ENCODE measurements at regions not wholly inside any gene's neighbourhood (a gene's known extent, or its start where the extent isn't known, plus 50 kb on each side); places are given as distances from the start of the nearest gene placed in this dataset.

- no peak for TF ChIP-seq REST (IDR thresholded peaks at IDR 0.05; ENCODE audit: insufficient read depth in 1 of 2, low read depth in 2 of 2, low read length in 2 of 2)
- TF ChIP-seq TAF1 (IDR thresholded peaks at IDR 0.05; ENCODE audit: borderline replicate concordance, insufficient read depth, low read length), result no peak
- TF ChIP-seq POLR2AphosphoS5 (IDR thresholded peaks at IDR 0.05; ENCODE audit: low read depth, low read length), result no peak
- no peak for TF ChIP-seq FOXP2 (optimal IDR thresholded peaks at IDR 0.05; ENCODE audit: borderline replicate concordance, extremely low read depth, extremely low read length, insufficient read depth)
- TF ChIP-seq SIN3A (IDR thresholded peaks at IDR 0.05; ENCODE audit: borderline replicate concordance, insufficient read depth, low read length), result no peak
Measured at GRCh38 chr4:138953961-138954371, 61.6 kb upstream of the NOCT start.

- TF ChIP-seq TAF1 (IDR thresholded peaks at IDR 0.05; ENCODE audit: borderline replicate concordance, insufficient read depth, low read length) (no peak), FOXP2 (optimal IDR thresholded peaks at IDR 0.05; ENCODE audit: borderline replicate concordance, extremely low read depth, extremely low read length, insufficient read depth) (no peak), POLR2AphosphoS5 (IDR thresholded peaks at IDR 0.05; ENCODE audit: low read depth, low read length) (no peak), SIN3A (IDR thresholded peaks at IDR 0.05; ENCODE audit: borderline replicate concordance, insufficient read depth, low read length) (no peak), REST (IDR thresholded peaks at IDR 0.05; ENCODE audit: insufficient read depth in 1 of 2, low read depth in 2 of 2, low read length in 2 of 2) (no peak)
Measured at GRCh38 chr4:138952411-138952810, 63.2 kb upstream of the NOCT start.

GRCh38 chr4:138951764-138952163 is 63.8 kb upstream of the NOCT start:
- TF ChIP-seq REST (IDR thresholded peaks at IDR 0.05; ENCODE audit: insufficient read depth in 1 of 2, low read depth in 2 of 2, low read length in 2 of 2) (no peak), TAF1 (IDR thresholded peaks at IDR 0.05; ENCODE audit: borderline replicate concordance, insufficient read depth, low read length) (no peak), POLR2AphosphoS5 (IDR thresholded peaks at IDR 0.05; ENCODE audit: low read depth, low read length) (no peak), FOXP2 (optimal IDR thresholded peaks at IDR 0.05; ENCODE audit: borderline replicate concordance, extremely low read depth, extremely low read length, insufficient read depth) (no peak), SIN3A (IDR thresholded peaks at IDR 0.05; ENCODE audit: borderline replicate concordance, insufficient read depth, low read length) (no peak)

- no peak for TF ChIP-seq POLR2AphosphoS5 (IDR thresholded peaks at IDR 0.05; ENCODE audit: low read depth, low read length)
- TF ChIP-seq SIN3A (IDR thresholded peaks at IDR 0.05; ENCODE audit: borderline replicate concordance, insufficient read depth, low read length), result no peak
- TF ChIP-seq TAF1 (IDR thresholded peaks at IDR 0.05; ENCODE audit: borderline replicate concordance, insufficient read depth, low read length), result no peak
- no peak for TF ChIP-seq FOXP2 (optimal IDR thresholded peaks at IDR 0.05; ENCODE audit: borderline replicate concordance, extremely low read depth, extremely low read length, insufficient read depth)
- TF ChIP-seq REST (IDR thresholded peaks at IDR 0.05; ENCODE audit: insufficient read depth in 1 of 2, low read depth in 2 of 2, low read length in 2 of 2), result no peak
Measured at GRCh38 chr4:138949866-138950265, 65.7 kb upstream of the NOCT start.

GRCh38 chr4:138948918-138949317 is 66.7 kb upstream of the NOCT start:
- TF ChIP-seq FOXP2 (optimal IDR thresholded peaks at IDR 0.05; ENCODE audit: borderline replicate concordance, extremely low read depth, extremely low read length, insufficient read depth) (no peak), TAF1 (IDR thresholded peaks at IDR 0.05; ENCODE audit: borderline replicate concordance, insufficient read depth, low read length) (no peak), POLR2AphosphoS5 (IDR thresholded peaks at IDR 0.05; ENCODE audit: low read depth, low read length) (no peak), SIN3A (IDR thresholded peaks at IDR 0.05; ENCODE audit: borderline replicate concordance, insufficient read depth, low read length) (no peak), REST (IDR thresholded peaks at IDR 0.05; ENCODE audit: insufficient read depth in 1 of 2, low read depth in 2 of 2, low read length in 2 of 2) (no peak)

All from PFSK-1 (cell line).